HCT116 (cell line): ENCODE measurements at regions not wholly inside any gene's neighbourhood (a gene's known extent, or its start where the extent isn't known, plus 50 kb on each side); places are given as distances from the start of the nearest gene placed in this dataset.

ENCODE experiments used
- ATAC-seq: fragments of 200-7000 bp; cut with Tn5 transposase; 2 replicates; pipeline ENCODE4 v1.9.1; 2020; ENCODE audit warnings: mild to moderate bottlenecking, moderate library complexity
- BruUV-seq: library from RNA; stranded (reverse); fragments of 400-500 nt; replicated peaks from 2 replicates; lab custom pipeline; 2021; lab: Mats Ljungman, UMichigan
- CTCF ChIA-PET: fragments of 300-600 bp; sonication (Branson Sonifier 250); formaldehyde crosslinking; loops from one replicate; lab custom pipeline; 2021; ENCODE audit warnings: antibody characterized with exemption; lab: Charles Lee
- POLR2A ChIA-PET: fragments of 300-600, 350-600 bp; sonication (Branson Sonifier 250); formaldehyde crosslinking; loops from one replicate; lab custom pipeline; 2021; ENCODE audit warnings: antibody characterized with exemption; lab: Charles Lee
- RAD21 ChIA-PET, 2 experiments: fragments of 300-600 bp; sonication (Branson Sonifier 250); formaldehyde crosslinking; loops; one replicate each; lab custom pipeline; 2023; ENCODE audit warnings: low total read pairs in 2 of 2; ENCODE audit not compliant: uncharacterized antibody in 2 of 2, unreplicated experiment in 2 of 2, low non-redundant PET in 1 of 2; lab: Charles Lee
- DNase-seq: peaks from one replicate; pipeline ENCODE4 v3.0.0-alpha.2; 2010; ENCODE audit warnings: low read depth, low spot score
- H2AFZ ChIP-seq: fragments of 200-600 bp; shearing (Covaris generic), sonication (generic); 2 replicates; pipeline ENCODE4 v1.6.1; 2017; ENCODE audit warnings: low read depth, mixed run types, mixed read lengths, antibody characterized with exemption, low read length; ENCODE audit not compliant: poor library complexity, severe bottlenecking
- H3K27ac ChIP-seq: 2 replicates; pipeline ENCODE4 v1.5.1; 2012; ENCODE audit warnings: low read depth, low read length
- H3K27me3 ChIP-seq: fragments of 200-600 bp; sonication (generic); 2 replicates; pipeline ENCODE4 v1.6.1; 2016; ENCODE audit warnings: mixed run types, low read length, mixed read lengths; ENCODE audit not compliant: insufficient read depth
- H3K36me3 ChIP-seq, 2 experiments: fragments of 200-500 bp in 1 of 2; fragments of 200-600 bp in 1 of 2; sonication (Bioruptor generic) in 1 of 2; sonication (generic) in 1 of 2; 2 replicates each; pipeline versions ENCODE4 v1.5.1 to v1.6.1; 2014 to 2016; ENCODE audit warnings: low read length in 2 of 2, inconsistent platforms in 1 of 2, mixed read lengths in 1 of 2, mixed run types in 1 of 2; ENCODE audit not compliant: insufficient read depth in 2 of 2, control insufficient read depth in 1 of 2
- H3K4me1 ChIP-seq, 2 experiments: fragments of 200-600 bp in 1 of 2; sonication (generic) in 1 of 2; 2 replicates each; pipeline versions ENCODE4 v1.5.1 to v1.6.1; 2012 to 2017; ENCODE audit warnings: low read length in 2 of 2, inconsistent platforms in 1 of 2, mild to moderate bottlenecking in 1 of 2, mixed read lengths in 1 of 2, mixed run types in 1 of 2, moderate library complexity in 1 of 2; ENCODE audit not compliant: insufficient read depth in 2 of 2, control insufficient read depth in 1 of 2
- H3K4me2 ChIP-seq: fragments of 200-600 bp; sonication (generic); 2 replicates; pipeline ENCODE4 v1.6.1; 2017; ENCODE audit warnings: mixed run types, low read length, mixed read lengths
- H3K4me3 ChIP-seq, 2 experiments: fragments of 200-600 bp in 1 of 2; sonication (generic) in 1 of 2; replicated peaks in 1 of 2; 2 replicates each; pipeline ENCODE4 v1.5.1; 2011 to 2016; ENCODE audit warnings: low read length in 2 of 2, control low read depth in 1 of 2, low read depth in 1 of 2, mild to moderate bottlenecking in 1 of 2, mixed read lengths in 1 of 2, mixed run types in 1 of 2
- H3K79me2 ChIP-seq: fragments of 200-600 bp; sonication (generic); 2 replicates; pipeline ENCODE4 v1.6.1; 2017; ENCODE audit warnings: mild to moderate bottlenecking, mixed run types, low read length, moderate library complexity, mixed read lengths; ENCODE audit not compliant: insufficient read depth
- H3K9ac ChIP-seq: fragments of 200-600 bp; sonication (generic); 2 replicates; pipeline ENCODE4 v1.6.1; 2016; ENCODE audit warnings: low read length, mixed read lengths
- H3K9me2 ChIP-seq: fragments of 200-600 bp; sonication (generic), shearing (Covaris generic); 2 replicates; pipeline ENCODE4 v1.6.1; 2017; ENCODE audit warnings: mixed run types, mild to moderate bottlenecking, moderate library complexity; ENCODE audit not compliant: insufficient read depth
- H3K9me3 ChIP-seq, 2 experiments: fragments of 200-500 bp in 1 of 2; fragments of 200-600 bp in 1 of 2; sonication (Bioruptor generic) in 1 of 2; sonication (generic) in 1 of 2; 2 replicates each; pipeline ENCODE4 v1.6.1; 2014 to 2017; ENCODE audit warnings: low read length in 2 of 2, mixed read lengths in 2 of 2, inconsistent platforms in 1 of 2, low read depth in 1 of 2, mild to moderate bottlenecking in 1 of 2, mixed run types in 1 of 2, moderate library complexity in 1 of 2; ENCODE audit not compliant: control insufficient read depth in 1 of 2, insufficient read depth in 1 of 2
- H4K20me1 ChIP-seq: fragments of 200-600 bp; sonication (generic), shearing (Covaris generic); 2 replicates; pipeline ENCODE4 v1.6.1; 2017; ENCODE audit warnings: mixed run types, mild to moderate bottlenecking, moderate library complexity; ENCODE audit not compliant: insufficient read depth
- CEBPB ChIP-seq: IDR thresholded peaks from 2 replicates; pipeline ENCODE4 v1.6.1; 2012; ENCODE audit warnings: low read depth
- ELF1 ChIP-seq: IDR thresholded peaks from 2 replicates; pipeline ENCODE4 v1.6.1; 2012; ENCODE audit warnings: low read depth, borderline replicate concordance
- EZH2 ChIP-seq: fragments of 200-600 bp; sonication (generic); IDR thresholded peaks from 2 replicates; pipeline ENCODE4 v1.6.1; 2017; ENCODE audit warnings: antibody characterized with exemption, mixed run types
- EZH2phosphoT487 ChIP-seq: fragments of 200-600 bp; IDR thresholded peaks from 2 replicates; pipeline ENCODE4 v1.6.1; 2018; ENCODE audit warnings: antibody characterized with exemption, borderline replicate concordance
- FOSL1 ChIP-seq: IDR thresholded peaks from 2 replicates; pipeline ENCODE4 v1.6.1; 2012; ENCODE audit warnings: low read depth
- RAD21 ChIP-seq: IDR thresholded peaks from 2 replicates; pipeline ENCODE4 v1.6.1; 2012; ENCODE audit warnings: low read depth, mild to moderate bottlenecking
- SP1 ChIP-seq: IDR thresholded peaks from 2 replicates; pipeline ENCODE4 v1.6.1; 2012; ENCODE audit warnings: low read depth
- intact Hi-C: fragments of 100-400 bp; cut with micrococcal nuclease; formaldehyde crosslinking; loops from 2 replicates; pipeline ENCODE4 v1.10.0; 2022
- TF ChIP-seq, protein P1 (sequence below): IDR thresholded peaks from 2 replicates; pipeline ENCODE4 v1.6.1; 2012; ENCODE audit warnings: low read depth
- TF ChIP-seq, protein P2 (sequence below): IDR thresholded peaks from 2 replicates; pipeline ENCODE4 v1.6.1; 2012
- TF ChIP-seq, protein P3 (sequence below): IDR thresholded peaks from 2 replicates; pipeline ENCODE4 v1.6.1; 2011; ENCODE audit warnings: mild to moderate bottlenecking, low read length, moderate library complexity; ENCODE audit not compliant: insufficient replicate concordance; ENCODE audit errors: extremely low read depth

DNA sequence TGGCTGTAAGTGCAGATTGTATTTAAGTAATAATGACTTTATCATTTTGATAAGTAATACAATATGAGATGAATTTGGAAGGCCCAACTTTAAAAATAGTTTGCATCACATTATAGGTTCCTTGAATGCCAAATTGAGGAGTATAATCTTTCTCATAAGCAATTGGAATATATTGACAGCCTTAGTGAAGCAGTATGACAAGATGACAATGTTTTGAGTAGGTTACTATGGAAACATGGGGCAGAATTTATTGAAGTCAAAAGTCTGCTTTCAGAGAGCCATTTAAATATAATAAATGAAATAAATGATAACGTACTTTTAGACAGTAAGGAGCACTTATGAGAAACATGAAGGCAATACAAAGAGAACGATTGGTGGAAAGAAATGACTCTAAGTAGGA is 776.4 kb downstream of the TECRL start (continued):
- TF ChIP-seq, protein P1, sequence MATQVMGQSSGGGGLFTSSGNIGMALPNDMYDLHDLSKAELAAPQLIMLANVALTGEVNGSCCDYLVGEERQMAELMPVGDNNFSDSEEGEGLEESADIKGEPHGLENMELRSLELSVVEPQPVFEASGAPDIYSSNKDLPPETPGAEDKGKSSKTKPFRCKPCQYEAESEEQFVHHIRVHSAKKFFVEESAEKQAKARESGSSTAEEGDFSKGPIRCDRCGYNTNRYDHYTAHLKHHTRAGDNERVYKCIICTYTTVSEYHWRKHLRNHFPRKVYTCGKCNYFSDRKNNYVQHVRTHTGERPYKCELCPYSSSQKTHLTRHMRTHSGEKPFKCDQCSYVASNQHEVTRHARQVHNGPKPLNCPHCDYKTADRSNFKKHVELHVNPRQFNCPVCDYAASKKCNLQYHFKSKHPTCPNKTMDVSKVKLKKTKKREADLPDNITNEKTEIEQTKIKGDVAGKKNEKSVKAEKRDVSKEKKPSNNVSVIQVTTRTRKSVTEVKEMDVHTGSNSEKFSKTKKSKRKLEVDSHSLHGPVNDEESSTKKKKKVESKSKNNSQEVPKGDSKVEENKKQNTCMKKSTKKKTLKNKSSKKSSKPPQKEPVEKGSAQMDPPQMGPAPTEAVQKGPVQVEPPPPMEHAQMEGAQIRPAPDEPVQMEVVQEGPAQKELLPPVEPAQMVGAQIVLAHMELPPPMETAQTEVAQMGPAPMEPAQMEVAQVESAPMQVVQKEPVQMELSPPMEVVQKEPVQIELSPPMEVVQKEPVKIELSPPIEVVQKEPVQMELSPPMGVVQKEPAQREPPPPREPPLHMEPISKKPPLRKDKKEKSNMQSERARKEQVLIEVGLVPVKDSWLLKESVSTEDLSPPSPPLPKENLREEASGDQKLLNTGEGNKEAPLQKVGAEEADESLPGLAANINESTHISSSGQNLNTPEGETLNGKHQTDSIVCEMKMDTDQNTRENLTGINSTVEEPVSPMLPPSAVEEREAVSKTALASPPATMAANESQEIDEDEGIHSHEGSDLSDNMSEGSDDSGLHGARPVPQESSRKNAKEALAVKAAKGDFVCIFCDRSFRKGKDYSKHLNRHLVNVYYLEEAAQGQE: no peak
- TF ChIP-seq SP1 (no peak), CEBPB (no peak)

DNA sequence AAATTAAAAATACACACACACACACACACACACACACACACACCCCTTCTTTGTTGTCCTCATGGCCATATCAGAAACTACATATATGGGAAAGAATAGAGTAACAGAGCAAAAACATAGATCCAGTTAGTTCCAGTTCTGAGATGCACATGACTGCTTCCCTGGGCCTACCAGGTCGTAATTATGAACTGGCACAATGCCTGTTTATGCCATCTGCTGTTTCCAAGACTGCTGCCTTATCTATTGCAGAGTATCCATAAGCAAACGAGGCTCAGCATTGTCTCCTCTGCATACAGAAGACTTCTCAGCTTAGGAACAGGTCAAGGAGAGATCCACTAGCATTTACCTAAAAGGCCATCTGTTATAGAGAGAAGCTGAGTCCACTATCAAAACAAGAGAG is 789.0 kb downstream of the TECRL start:
- no peaks in the 10 kb centered on the region for H3K36me3 ChIP-seq
- no peaks in the 10 kb centered on the region for H3K9me2 ChIP-seq
- no peaks in the 10 kb centered on the region for H3K4me1 ChIP-seq
- BruUV-seq: no TSS peak
- H3K9ac ChIP-seq: no peak overlapping the region
- ChIA-PET POLR2A (no interaction called here), CTCF (no interaction called here), RAD21 (no interaction called here)
- no peaks in the 10 kb centered on the region for H3K79me2 ChIP-seq
- no peak overlapping the region for H2AFZ ChIP-seq
- ATAC-seq (no peak), DNase-seq (no peak)
- no peak overlapping the region for H3K27ac ChIP-seq
- intact Hi-C loops: no loop called here
- H3K4me3 ChIP-seq: no peak overlapping the region
- TF ChIP-seq FOSL1 (no peak), RAD21 (no peak), EZH2 (no peak), EZH2phosphoT487 (no peak), ELF1 (no peak)
- TF ChIP-seq, protein P2, sequence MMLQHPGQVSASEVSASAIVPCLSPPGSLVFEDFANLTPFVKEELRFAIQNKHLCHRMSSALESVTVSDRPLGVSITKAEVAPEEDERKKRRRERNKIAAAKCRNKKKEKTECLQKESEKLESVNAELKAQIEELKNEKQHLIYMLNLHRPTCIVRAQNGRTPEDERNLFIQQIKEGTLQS: no peak
- TF ChIP-seq, protein P3, sequence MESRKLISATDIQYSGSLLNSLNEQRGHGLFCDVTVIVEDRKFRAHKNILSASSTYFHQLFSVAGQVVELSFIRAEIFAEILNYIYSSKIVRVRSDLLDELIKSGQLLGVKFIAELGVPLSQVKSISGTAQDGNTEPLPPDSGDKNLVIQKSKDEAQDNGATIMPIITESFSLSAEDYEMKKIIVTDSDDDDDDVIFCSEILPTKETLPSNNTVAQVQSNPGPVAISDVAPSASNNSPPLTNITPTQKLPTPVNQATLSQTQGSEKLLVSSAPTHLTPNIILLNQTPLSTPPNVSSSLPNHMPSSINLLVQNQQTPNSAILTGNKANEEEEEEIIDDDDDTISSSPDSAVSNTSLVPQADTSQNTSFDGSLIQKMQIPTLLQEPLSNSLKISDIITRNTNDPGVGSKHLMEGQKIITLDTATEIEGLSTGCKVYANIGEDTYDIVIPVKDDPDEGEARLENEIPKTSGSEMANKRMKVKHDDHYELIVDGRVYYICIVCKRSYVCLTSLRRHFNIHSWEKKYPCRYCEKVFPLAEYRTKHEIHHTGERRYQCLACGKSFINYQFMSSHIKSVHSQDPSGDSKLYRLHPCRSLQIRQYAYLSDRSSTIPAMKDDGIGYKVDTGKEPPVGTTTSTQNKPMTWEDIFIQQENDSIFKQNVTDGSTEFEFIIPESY: no peak
- no peaks in the 10 kb centered on the region for H3K27me3 ChIP-seq
- peaks cover 3 to 23% of the 10 kb centered on the region in 2 experiments; a peak in 1 of 4 replicates for H3K9me3 ChIP-seq
- no peak overlapping the region for H3K4me2 ChIP-seq
- no peaks in the 10 kb centered on the region for H4K20me1 ChIP-seq
